Pancreas (tissue), 10 donors: ENCODE measurements at regions not wholly inside any gene's neighbourhood (a gene's known extent, or its start where the extent isn't known, plus 50 kb on each side); places are given as distances from the start of the nearest gene placed in this dataset.
A peak's percentile ranks its signal among the peaks of the same experiment; 100 is the strongest.

Experiments used
- ATAC-seq, 4 donors: fragments of 200-7000 bp; cut with Tn5 transposase; one replicate each; pipeline versions ENCODE4 v1.8.0 to v1.9.1; 2020; ENCODE audit warnings: mild to moderate bottlenecking in 4 of 4, moderate library complexity in 4 of 4
- DNase-seq, 6 donors: peaks; one replicate each; pipeline ENCODE4 v3.0.0-alpha.2; 2020
- FAIRE-seq: peaks from 2 replicates; lab custom pipeline; 2012; peaks lifted over from hg19 to GRCh38; lab: Jason Lieb, UNC
- H3K27ac ChIP-seq, 4 donors: fragments of 200-600 bp; sonication (generic); 1 replicate in 3 of 4; 2 replicates in 1 of 4; pipeline versions ENCODE4 v1.5.0 to v1.8.0; 2020
- H3K27me3 ChIP-seq, 4 donors: fragments of 200-600 bp; one replicate each; pipeline ENCODE4 v1.8.0; 2021
- H3K36me3 ChIP-seq, 3 donors: fragments of 200-600 bp; sonication (generic) in 1 of 3; one replicate each; pipeline versions ENCODE4 v1.5.0 to v1.8.0; 2020 to 2021
- H3K4me1 ChIP-seq, 3 donors: fragments of 200-600 bp; one replicate each; pipeline ENCODE4 v1.8.0; 2021
- H3K4me3 ChIP-seq, 4 donors: fragments of 200-600 bp; sonication (generic) in 2 of 4; one replicate each; pipeline versions ENCODE4 v1.5.0 to v1.8.0; 2020 to 2021
- H3K9me3 ChIP-seq, 4 donors: fragments of 200-600 bp; one replicate each; pipeline ENCODE4 v1.8.0; 2021
- WGBS, 2 donors: extraction: QIAGEN DNeasy Blood & Tissue Kit; methylation state at CpG; one replicate each; pipeline ENCODE4 v1.1.7; 2013; 5-methylcytosine and 5-hydroxymethylcytosine counted together
- intact Hi-C, 3 donors: fragments of 100-400 bp; cut with DNase I; formaldehyde crosslinking; loops; one replicate each; pipeline versions ENCODE4 v1.11.1 to v1.14.2; 2022
- TF ChIP-seq, protein P1 (sequence below), 4 donors: fragments of 200-600 bp; sonication (generic) in 3 of 4; IDR thresholded peaks; one replicate each; pipeline versions ENCODE4 v1.5.0 to v1.8.0; 2021; ENCODE audit warnings: antibody characterized with exemption in 4 of 4
- donor health status: healthy with polysubstance abuse.
- donor health status: DM: no; HTN: no; CAD: no; lungs with moderate emphysema.
- donor health status: DM: no; HTN: no; CAD: no.
- donor health status: control.
- donor health status: control.
- donor health status: Bipolar disorder and iron deficiency.
- donor health status: DM: yes; HTN: yes; CAD: no.
- donor health status: DM: no; HTN: no; CAD: no.
- donor health status: DM: no; HTN: no; CAD: no.
- donor health status: DM: yes; HTN: yes; CAD: no.

- H3K9me3 ChIP-seq = no peaks in the 10 kb centered on the region
- TF ChIP-seq, protein P1, sequence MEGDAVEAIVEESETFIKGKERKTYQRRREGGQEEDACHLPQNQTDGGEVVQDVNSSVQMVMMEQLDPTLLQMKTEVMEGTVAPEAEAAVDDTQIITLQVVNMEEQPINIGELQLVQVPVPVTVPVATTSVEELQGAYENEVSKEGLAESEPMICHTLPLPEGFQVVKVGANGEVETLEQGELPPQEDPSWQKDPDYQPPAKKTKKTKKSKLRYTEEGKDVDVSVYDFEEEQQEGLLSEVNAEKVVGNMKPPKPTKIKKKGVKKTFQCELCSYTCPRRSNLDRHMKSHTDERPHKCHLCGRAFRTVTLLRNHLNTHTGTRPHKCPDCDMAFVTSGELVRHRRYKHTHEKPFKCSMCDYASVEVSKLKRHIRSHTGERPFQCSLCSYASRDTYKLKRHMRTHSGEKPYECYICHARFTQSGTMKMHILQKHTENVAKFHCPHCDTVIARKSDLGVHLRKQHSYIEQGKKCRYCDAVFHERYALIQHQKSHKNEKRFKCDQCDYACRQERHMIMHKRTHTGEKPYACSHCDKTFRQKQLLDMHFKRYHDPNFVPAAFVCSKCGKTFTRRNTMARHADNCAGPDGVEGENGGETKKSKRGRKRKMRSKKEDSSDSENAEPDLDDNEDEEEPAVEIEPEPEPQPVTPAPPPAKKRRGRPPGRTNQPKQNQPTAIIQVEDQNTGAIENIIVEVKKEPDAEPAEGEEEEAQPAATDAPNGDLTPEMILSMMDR (IDR thresholded peaks at IDR 0.05) = no peak
- FAIRE-seq (no peak), ATAC-seq (no peak), DNase-seq (no peak)
- intact Hi-C loops = no loop called here
- 92 to 98% methylated on average over 2 of the region's 2 CpGs for WGBS, 2 donors
- H3K27me3 ChIP-seq = no peaks in the 10 kb centered on the region
- H3K27ac ChIP-seq = no peak overlapping the region
- H3K4me1 ChIP-seq = no peaks in the 10 kb centered on the region
- H3K36me3 ChIP-seq = no peaks in the 10 kb centered on the region
- no peak overlapping the region for H3K4me3 ChIP-seq
These were observed 60.3 kb upstream of the GADD45A start for GRCh38 chr1:67624680-67625079.

DNA sequence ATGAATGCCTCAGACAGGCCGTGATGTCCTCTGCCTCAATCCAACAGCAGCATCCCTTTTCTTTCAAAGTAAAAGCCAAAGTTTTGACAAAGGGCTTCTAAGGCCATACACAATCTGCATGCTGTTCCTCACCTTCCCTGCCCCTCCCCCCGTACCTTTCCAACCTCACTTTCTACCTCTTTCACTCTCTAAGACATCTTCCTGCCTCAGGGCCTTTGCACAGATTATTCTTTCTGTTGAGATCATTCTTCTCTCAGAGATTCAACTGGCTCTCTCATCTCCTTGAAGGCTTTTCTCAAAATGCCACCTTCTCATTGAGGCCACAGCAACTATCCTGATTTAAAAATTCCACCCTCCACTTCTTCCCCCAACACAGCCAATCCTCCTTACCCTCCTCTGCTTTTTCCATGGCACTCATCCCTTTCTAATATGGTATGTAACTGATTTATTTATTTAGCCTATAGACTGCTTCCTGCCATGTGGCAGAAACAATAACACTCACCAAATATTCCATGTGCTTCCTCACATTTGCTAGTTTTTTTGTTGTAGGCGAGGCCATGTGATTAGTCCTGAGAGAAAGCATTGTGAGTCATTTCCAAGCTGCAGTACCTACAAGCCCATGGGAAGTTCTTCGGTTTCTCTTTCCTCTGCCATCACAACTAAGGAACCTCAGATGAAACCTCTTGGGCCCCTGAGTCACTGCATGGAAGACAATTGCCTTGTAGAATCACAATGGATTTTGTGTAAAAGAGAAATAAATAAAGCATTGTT is 58.7 kb upstream of the GADD45A start:
- FAIRE-seq (no peak), DNase-seq (no peak), ATAC-seq (peak in 1 of 4 donors; percentile 34)
- Histone ChIP-seq H3K4me3 (no peak overlapping the region), H3K36me3 (no peaks in the 10 kb centered on the region), H3K27ac (no peak overlapping the region), H3K9me3 (no peaks in the 10 kb centered on the region), H3K4me1 (no peaks in the 10 kb centered on the region), H3K27me3 (no peaks in the 10 kb centered on the region)
- 92 to 94% methylated on average over 4 of the region's 4 CpGs for WGBS, 2 donors
- intact Hi-C loops = no loop called here
- TF ChIP-seq, protein P1 (IDR thresholded peaks at IDR 0.05) = no peak

- 93 to 100% methylated on average over 1 of the region's 1 CpG for WGBS, 2 donors
- H3K36me3 ChIP-seq = no peaks in the 10 kb centered on the region
- H3K4me3 ChIP-seq = no peak overlapping the region
- H3K27ac ChIP-seq = no peak overlapping the region
- H3K9me3 ChIP-seq = no peaks in the 10 kb centered on the region
- ATAC-seq = no peak
- H3K27me3 ChIP-seq = no peaks in the 10 kb centered on the region
- intact Hi-C loops = no loop called here
- FAIRE-seq = no peak
- TF ChIP-seq, protein P1 (IDR thresholded peaks at IDR 0.05) = no peak
- peaks cover under 1 to 4% (median 4%) of the 10 kb centered on the region in 3 donors for H3K4me1 ChIP-seq
- no peak for DNase-seq
These were observed 58.2 kb upstream of the GADD45A start for GRCh38 chr1:67626861-67627235.

DNA sequence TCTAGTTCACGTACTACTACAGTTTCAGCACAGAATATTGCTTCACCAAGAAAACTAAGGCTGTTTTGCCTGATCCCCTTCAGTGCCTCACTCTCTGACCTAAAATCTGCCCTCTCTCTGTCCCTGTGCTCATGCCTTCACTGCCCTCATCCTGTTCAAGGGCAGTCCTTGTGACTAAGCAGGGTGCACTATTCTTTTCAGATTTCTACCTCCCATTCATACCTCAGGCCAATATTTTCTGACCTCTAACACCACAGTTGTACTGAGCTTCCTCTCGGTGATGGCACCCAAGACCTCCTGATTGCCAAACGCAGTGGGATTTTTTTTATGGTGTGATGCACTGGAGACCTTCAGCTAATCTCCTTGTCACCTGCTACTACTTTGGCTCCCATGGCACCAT is 57.7 kb upstream of the GADD45A start:
- intact Hi-C loops = no loop called here
- peaks cover 5 to 9% (median 8%) of the 10 kb centered on the region in 3 donors for H3K4me1 ChIP-seq
- H3K4me3 ChIP-seq = no peak overlapping the region
- FAIRE-seq (no peak), DNase-seq (no peak), ATAC-seq (no peak)
- TF ChIP-seq, protein P1 (IDR thresholded peaks at IDR 0.05) = no peak
- no peaks in the 10 kb centered on the region for H3K9me3 ChIP-seq
- no peaks in the 10 kb centered on the region for H3K27me3 ChIP-seq
- WGBS, 2 donors = 83 to 90% methylated on average over 3 of the region's 3 CpGs
- no peaks in the 10 kb centered on the region for H3K36me3 ChIP-seq
- H3K27ac ChIP-seq = no peak overlapping the region

DNA sequence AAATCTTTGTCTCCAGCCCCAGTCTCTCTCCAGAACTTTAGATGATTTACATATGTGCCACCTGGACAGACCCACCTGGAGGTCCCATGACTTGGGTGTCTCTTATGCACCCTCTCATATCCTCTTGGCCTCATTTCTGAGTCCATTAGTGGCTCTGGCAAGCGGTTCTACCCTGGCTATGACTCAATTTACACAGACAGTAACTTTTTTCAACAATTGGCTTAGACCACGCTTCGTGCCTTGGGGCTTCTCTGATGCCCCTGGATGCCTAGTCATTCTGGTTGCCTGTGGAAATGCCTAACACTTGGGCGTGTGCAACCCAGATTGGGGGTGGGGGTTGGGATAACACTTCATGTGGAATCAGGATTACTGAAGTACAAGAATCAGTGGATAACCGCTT is 57.1 kb upstream of the GADD45A start:
- Histone ChIP-seq H3K4me3 (no peak overlapping the region), H3K36me3 (no peaks in the 10 kb centered on the region), H3K27me3 (no peaks in the 10 kb centered on the region), H3K9me3 (no peaks in the 10 kb centered on the region), H3K4me1 (peaks cover 11 to 15% (median 14%) of the 10 kb centered on the region in 3 donors), H3K27ac (no peak overlapping the region)
- ATAC-seq = no peak
- DNase-seq = no peak
- TF ChIP-seq, protein P1 (IDR thresholded peaks at IDR 0.05) = no peak
- intact Hi-C loops = no loop called here
- WGBS, 2 donors = 88 to 94% methylated on average over 5 of the region's 5 CpGs
- FAIRE-seq = no peak
